Left ventricle myocardium inferior (tissue), 1 donor: ENCODE measurements at regions not wholly inside any gene's neighbourhood (a gene's known extent, or its start where the extent isn't known, plus 50 kb on each side); places are given as distances from the start of the nearest gene placed in this dataset.

Source experiments
- DNase-seq: peaks from one replicate; pipeline ENCODE4 v3.0.0-alpha.2; 2020
- H3K27ac ChIP-seq: fragments of 200-600 bp; replicated peaks from 2 replicates; pipeline ENCODE4 v1.8.0; 2021
- H3K27me3 ChIP-seq: fragments of 200-600 bp; 2 replicates; pipeline ENCODE4 v1.8.0; 2021; ENCODE audit warnings: low read depth
- H3K36me3 ChIP-seq: fragments of 200-600 bp; 2 replicates; pipeline ENCODE4 v1.8.0; 2021
- H3K4me1 ChIP-seq: fragments of 200-600 bp; 2 replicates; pipeline ENCODE4 v1.8.0; 2021
- H3K4me3 ChIP-seq: fragments of 200-600 bp; 2 replicates; pipeline ENCODE4 v1.8.0; 2021; ENCODE audit warnings: mild to moderate bottlenecking, moderate library complexity
- H3K9me3 ChIP-seq: fragments of 200-600 bp; replicated peaks from 2 replicates; pipeline ENCODE4 v1.8.0; 2021
- CTCF ChIP-seq: fragments of 200-600 bp; IDR thresholded peaks from 2 replicates; pipeline ENCODE4 v1.8.0; 2021; ENCODE audit warnings: antibody characterized with exemption, mild to moderate bottlenecking, borderline replicate concordance
- intact Hi-C: fragments of 100-400 bp; cut with micrococcal nuclease; formaldehyde crosslinking; loops from one replicate; pipeline ENCODE4 v1.11.0; 2022
- donor health status: DM: no; HTN: yes; CAD: no; lungs with severe emphysema.

- no peaks in the 10 kb centered on the region for H3K27me3 ChIP-seq
- intact Hi-C loops: no loop called here
- peaks cover 6% of the 10 kb centered on the region for H3K4me1 ChIP-seq
- H3K9me3 ChIP-seq: no peaks in the 10 kb centered on the region
- H3K36me3 ChIP-seq: no peaks in the 10 kb centered on the region
- no peak for TF ChIP-seq CTCF
- DNase-seq: no peak
- H3K4me3 ChIP-seq: no peak overlapping the region
- no peak overlapping the region for H3K27ac ChIP-seq
These were observed 293.1 kb downstream of the C7orf25 start for GRCh38 chr7:42618651-42619360.

- no peak overlapping the region for H3K27ac ChIP-seq
- no peaks in the 10 kb centered on the region for H3K27me3 ChIP-seq
- intact Hi-C loops: no loop called here
- TF ChIP-seq CTCF: no peak
- DNase-seq: no peak
- H3K9me3 ChIP-seq: no peaks in the 10 kb centered on the region
- no peaks in the 10 kb centered on the region for H3K36me3 ChIP-seq
- no peak overlapping the region for H3K4me3 ChIP-seq
- H3K4me1 ChIP-seq: peaks cover 6% of the 10 kb centered on the region
These were observed 293.9 kb downstream of the C7orf25 start for GRCh38 chr7:42617806-42618457.

- TF ChIP-seq CTCF: no peak
- peaks cover 6% of the 10 kb centered on the region for H3K4me1 ChIP-seq
- DNase-seq: no peak
- no peaks in the 10 kb centered on the region for H3K9me3 ChIP-seq
- intact Hi-C loops: no loop called here
- no peak overlapping the region for H3K27ac ChIP-seq
- no peaks in the 10 kb centered on the region for H3K27me3 ChIP-seq
- H3K4me3 ChIP-seq: no peak overlapping the region
- H3K36me3 ChIP-seq: no peaks in the 10 kb centered on the region
These were observed 294.7 kb downstream of the C7orf25 start for GRCh38 chr7:42617071-42617765.

- TF ChIP-seq CTCF: no peak
These were observed 297.2 kb downstream of the C7orf25 start for GRCh38 chr7:42614636-42615035.

GRCh38 chr7:42611961-42612360, 299.9 kb downstream of the C7orf25 start:
- intact Hi-C loops: no loop called here
- Histone ChIP-seq H3K27me3 (no peaks in the 10 kb centered on the region), H3K36me3 (no peaks in the 10 kb centered on the region), H3K9me3 (no peaks in the 10 kb centered on the region), H3K4me3 (no peak overlapping the region), H3K27ac (no peak overlapping the region), H3K4me1 (no peaks in the 10 kb centered on the region)
- DNase-seq: no peak
- no peak for TF ChIP-seq CTCF

More at GRCh38 chr7:42614636-42615035, 297.2 kb downstream of the C7orf25 start:
- DNase-seq: no peak
- H3K36me3 ChIP-seq: no peaks in the 10 kb centered on the region
- intact Hi-C loops: no loop called here
- no peaks in the 10 kb centered on the region for H3K27me3 ChIP-seq
- no peak overlapping the region for H3K4me3 ChIP-seq
- no peak overlapping the region for H3K27ac ChIP-seq
- no peaks in the 10 kb centered on the region for H3K9me3 ChIP-seq
- H3K4me1 ChIP-seq: peaks cover 6% of the 10 kb centered on the region
